ENCODE measurements at regions not wholly inside any gene's neighbourhood (a gene's known extent, or its start where the extent isn't known, plus 50 kb on each side); places are given as distances from the start of the nearest gene placed in this dataset.

DNA sequence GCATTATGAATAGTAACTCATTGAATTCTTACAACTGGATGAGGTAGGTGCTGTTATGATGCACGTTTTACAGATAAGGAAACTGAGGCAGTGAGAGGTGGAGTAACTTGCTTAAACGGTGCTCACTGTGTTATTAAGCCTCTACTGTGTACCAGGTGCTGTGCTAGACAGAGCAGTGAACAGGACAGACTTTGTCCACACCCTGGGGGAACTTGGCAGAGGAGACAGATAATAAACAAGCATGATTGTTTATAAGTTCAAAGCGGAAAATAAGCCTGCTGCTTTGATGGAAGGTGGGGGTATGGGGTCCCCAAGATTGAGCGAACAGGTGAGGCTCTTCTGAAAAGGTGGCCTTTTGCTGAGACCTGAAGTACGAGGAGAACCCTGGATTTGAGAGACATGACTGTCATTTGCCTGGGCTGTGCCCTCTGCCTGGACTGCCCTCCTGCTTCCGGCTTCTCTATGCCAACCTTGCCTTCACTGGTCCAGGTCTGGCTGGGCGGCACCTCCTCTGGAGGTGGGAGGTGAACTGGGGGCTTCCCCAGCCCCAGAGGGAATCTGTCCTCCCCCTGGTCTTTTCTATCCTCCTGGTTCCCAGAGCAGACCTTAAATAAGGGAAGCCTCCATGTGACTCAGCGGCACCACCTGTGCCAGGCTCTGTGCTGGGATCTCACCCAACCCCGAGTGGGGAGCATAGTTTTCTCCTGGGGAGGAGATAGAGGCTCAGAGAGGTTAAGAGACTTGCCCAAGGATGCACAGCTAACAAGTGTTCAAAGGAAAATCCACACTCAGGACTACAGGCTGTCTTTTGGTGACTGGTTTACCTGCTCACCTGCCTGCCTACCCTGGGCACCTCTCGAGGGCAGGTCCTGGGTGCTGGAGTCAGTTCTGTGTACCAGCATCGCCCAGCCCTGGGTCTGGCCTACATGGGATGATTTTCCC lies 59.1 kb downstream of the CEBPB start:
- 53 to 63% methylated on average over 11 of the region's 11 CpGs for WGBS, 2 donors
- Histone ChIP-seq H3K36me3 (no peaks in the 10 kb centered on the region), H3K27me3 (no peaks in the 10 kb centered on the region), H3K9me3 (no peaks in the 10 kb centered on the region), H3K4me3 (no peak overlapping the region), H3K4me1 (peaks cover 0 to 3% (median 0%) of the 10 kb centered on the region in 3 donors), H3K27ac (peak overlapping the region in 1 of 4 donors; percentile 27)
- ATAC-seq (peak in 1 of 4 donors; percentile 12), FAIRE-seq (no peak), DNase-seq (no peak)
- no peak for TF ChIP-seq CTCF (IDR thresholded peaks at IDR 0.05)
- intact Hi-C loops (cut with DNase I), result no loop called here

DNA sequence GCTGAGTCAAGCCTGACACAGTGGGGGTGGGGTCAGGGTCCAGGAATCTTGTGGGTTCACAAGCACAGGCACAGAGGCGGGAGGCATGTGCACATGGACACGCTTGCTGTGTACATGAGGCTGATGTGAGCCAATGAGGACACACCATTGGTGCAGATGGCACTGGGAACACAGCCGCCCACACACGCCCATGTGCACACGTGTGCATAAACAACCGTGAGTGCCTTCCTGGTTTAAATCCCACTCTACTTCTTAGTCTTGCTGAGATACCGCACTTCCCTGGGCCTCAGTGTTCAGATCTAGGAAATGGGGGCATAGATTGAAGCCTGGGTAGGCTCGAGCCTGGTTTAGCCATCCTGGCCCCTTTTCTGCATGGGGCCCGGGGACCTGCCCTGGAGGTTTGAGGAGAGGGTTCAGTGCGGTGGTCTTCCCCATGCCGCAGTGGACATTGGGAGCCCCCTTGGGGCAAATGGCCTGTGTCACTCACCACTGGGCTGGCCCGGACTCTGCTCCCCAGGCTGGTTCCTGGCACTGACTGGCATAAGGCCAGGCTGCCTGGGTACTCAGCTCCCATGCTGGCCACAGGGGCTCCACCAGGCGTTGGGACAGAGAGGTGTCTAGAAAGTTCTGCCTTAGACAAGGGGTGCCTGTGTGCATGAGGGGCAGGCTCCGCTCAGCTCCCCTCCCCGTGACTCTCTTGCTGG lies 60.2 kb downstream of the CEBPB start:
- DNase-seq, result peak in 1 of 6 donors; percentile 70
- FAIRE-seq, result no peak

GRCh38 chr20:50251383-50251748 lies 60.7 kb downstream of the CEBPB start:
- H3K27ac ChIP-seq, result no peak overlapping the region
- peaks cover 0 to 3% (median 0%) of the 10 kb centered on the region in 3 donors for H3K4me1 ChIP-seq
- DNase-seq, result no peak
- H3K4me3 ChIP-seq, result no peak overlapping the region
- no peaks in the 10 kb centered on the region for H3K27me3 ChIP-seq
- H3K9me3 ChIP-seq, result no peaks in the 10 kb centered on the region
- no peak for TF ChIP-seq CTCF (IDR thresholded peaks at IDR 0.05)
- no peaks in the 10 kb centered on the region for H3K36me3 ChIP-seq
- ATAC-seq, result no peak
- FAIRE-seq, result no peak
- intact Hi-C loops (cut with DNase I), result no loop called here
- WGBS, 2 donors, result 83 to 89% methylated on average over 11 of the region's 11 CpGs

More for the DNA sequence above, 60.2 kb downstream of the CEBPB start:
- H3K4me1 ChIP-seq, result peaks cover 0 to 3% (median 0%) of the 10 kb centered on the region in 3 donors
- H3K27ac ChIP-seq, result no peak overlapping the region
- H3K4me3 ChIP-seq, result no peak overlapping the region
- H3K36me3 ChIP-seq, result no peaks in the 10 kb centered on the region
- WGBS, 2 donors, result 80 to 85% methylated on average over 15 of the region's 15 CpGs
- H3K27me3 ChIP-seq, result no peaks in the 10 kb centered on the region
- intact Hi-C loops (cut with DNase I), result no loop called here
- peak in 2 of 4 donors; percentile 27 to 36 for ATAC-seq
- no peaks in the 10 kb centered on the region for H3K9me3 ChIP-seq
- no peak for TF ChIP-seq CTCF (IDR thresholded peaks at IDR 0.05)

- no peak for ATAC-seq
Observed at GRCh38 chr20:50251992-50252511, 61.4 kb downstream of the CEBPB start.

More at GRCh38 chr20:50251992-50252511, 61.4 kb downstream of the CEBPB start:
- FAIRE-seq (no peak), DNase-seq (no peak)
- H3K27me3 ChIP-seq, result no peaks in the 10 kb centered on the region
- peaks cover 0 to 3% (median 0%) of the 10 kb centered on the region in 3 donors for H3K4me1 ChIP-seq
- no peaks in the 10 kb centered on the region for H3K36me3 ChIP-seq
- no peak for TF ChIP-seq CTCF (IDR thresholded peaks at IDR 0.05)
- intact Hi-C loops (cut with DNase I), result no loop called here
- 80 to 82% methylated on average over 7 of the region's 7 CpGs for WGBS, 2 donors
- H3K27ac ChIP-seq, result no peak overlapping the region
- H3K4me3 ChIP-seq, result no peak overlapping the region
- H3K9me3 ChIP-seq, result no peaks in the 10 kb centered on the region

Measured in pancreas (tissue), 10 donors.